H1 (cell line): ENCODE measurements at regions not wholly inside any gene's neighbourhood (a gene's known extent, or its start where the extent isn't known, plus 50 kb on each side); places are given as distances from the start of the nearest gene placed in this dataset.

Source experiments
- BCL11A ChIP-seq, 2 experiments: IDR thresholded peaks; one replicate each; pipeline ENCODE4 v1.6.1; 2011; ENCODE audit warnings: low read depth in 2 of 2, low read length in 2 of 2, mild to moderate bottlenecking in 2 of 2
- GTF2F1 ChIP-seq: IDR thresholded peaks from 2 replicates; pipeline ENCODE4 v1.6.1; 2012; ENCODE audit warnings: low read depth, low read length, improper control_type of control experiment, borderline replicate concordance
- JUND ChIP-seq: IDR thresholded peaks from 2 replicates; pipeline ENCODE4 v1.6.1; 2011; ENCODE audit warnings: mild to moderate bottlenecking, improper control_type of control experiment, low read length
- KDM5A ChIP-seq: fragments of 200-600 bp; IDR thresholded peaks from 2 replicates; pipeline ENCODE4 v1.7.1; 2012; ENCODE audit warnings: mild to moderate bottlenecking, low read length, inconsistent platforms, mixed read lengths
- PHF8 ChIP-seq: fragments of 200-600 bp; sonication (generic); conservative IDR thresholded peaks from 2 replicates; pipeline ENCODE4 v1.7.1; 2012; ENCODE audit warnings: low read depth, mild to moderate bottlenecking, inconsistent platforms, low read length, moderate library complexity
- RBBP5 ChIP-seq: IDR thresholded peaks from 2 replicates; pipeline ENCODE4 v1.7.1; 2012; ENCODE audit warnings: low read depth, mild to moderate bottlenecking, inconsistent platforms, low read length, moderate library complexity, borderline replicate concordance

DNA sequence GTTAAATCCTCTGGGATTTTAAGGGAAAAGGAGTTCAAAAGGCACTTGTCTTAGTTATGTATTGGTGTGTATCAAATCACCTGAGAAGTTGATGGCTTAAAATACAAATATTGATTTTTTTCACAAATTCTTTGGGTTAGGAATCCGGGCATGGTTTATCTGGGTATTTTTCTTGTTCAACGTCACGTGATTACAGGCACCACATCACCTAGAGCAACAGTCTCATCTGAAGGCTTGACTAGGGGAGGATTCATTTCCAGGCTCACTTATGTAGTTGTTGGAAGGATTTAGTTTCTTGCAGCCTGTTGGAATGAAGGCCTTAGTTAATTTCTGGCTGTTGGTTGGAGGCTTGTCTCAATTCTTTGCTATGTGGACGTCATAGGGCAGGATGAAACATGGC is 326.1 kb downstream of the STIM2 start (continued):
- TF ChIP-seq BCL11A (IDR thresholded peaks at IDR 0.05; ENCODE audit: low read depth in 2 of 2, low read length in 2 of 2), result no peak
- no peak for TF ChIP-seq GTF2F1
- TF ChIP-seq JUND, result no peak
- TF ChIP-seq KDM5A, result no peak
- TF ChIP-seq RBBP5, result no peak
- no peak for TF ChIP-seq PHF8
- TF ChIP-seq, all 59 proteins: peak for 0
